ENCODE measurements at regions not wholly inside any gene's neighbourhood (a gene's known extent, or its start where the extent isn't known, plus 50 kb on each side); places are given as distances from the start of the nearest gene placed in this dataset.
"Not testable (repeated sequence)": the region's sequence is repeated elsewhere in the genome, so short reads cannot be mapped to it uniquely, and the experiment has no call there.

GRCh38 chr22:25472382-25472781, 92.1 kb upstream of the GRK3 start:
- H3K9me3 ChIP-seq, result no peaks in the 10 kb centered on the region
- no peaks in the 10 kb centered on the region for H3K36me3 ChIP-seq
- H3K4me1 ChIP-seq, result peaks cover 0 to 4% of the 10 kb centered on the region in 2 donors
- H3K27ac ChIP-seq, result no peak overlapping the region
- no peaks in the 10 kb centered on the region for H3K27me3 ChIP-seq
- intact Hi-C loops (cut with DNase I; ENCODE audit: low total_unique reads), result no loop called here
- H3K4me3 ChIP-seq, result no peak overlapping the region
- TF ChIP-seq CTCF (IDR thresholded peaks at IDR 0.05) (no peak), POLR2A (IDR thresholded peaks at IDR 0.05) (no peak)
- no peak for DNase-seq

- DNase-seq, result no peak
- Histone ChIP-seq H3K4me1 (peaks cover 0 to 8% of the 10 kb centered on the region in 2 donors), H3K36me3 (no peaks in the 10 kb centered on the region), H3K4me3 (no peak overlapping the region), H3K27ac (no peak overlapping the region), H3K9me3 (no peaks in the 10 kb centered on the region), H3K27me3 (no peaks in the 10 kb centered on the region)
- no peak for TF ChIP-seq POLR2A (IDR thresholded peaks at IDR 0.05)
- intact Hi-C loops (cut with DNase I; ENCODE audit: low total_unique reads), result no loop called here
Measured at GRCh38 chr22:25475257-25476022, 89.0 kb upstream of the GRK3 start.

GRCh38 chr22:25477358-25477757, 87.1 kb upstream of the GRK3 start:
- Histone ChIP-seq H3K4me1 (peaks cover 0 to 8% of the 10 kb centered on the region in 2 donors), H3K27ac (no peak overlapping the region), H3K4me3 (no peak overlapping the region), H3K27me3 (no peaks in the 10 kb centered on the region), H3K9me3 (no peaks in the 10 kb centered on the region), H3K36me3 (no peaks in the 10 kb centered on the region)
- no peak for DNase-seq
- TF ChIP-seq POLR2A (IDR thresholded peaks at IDR 0.05) (no peak), CTCF (IDR thresholded peaks at IDR 0.05) (no peak)
- intact Hi-C loops (cut with DNase I; ENCODE audit: low total_unique reads), result no loop called here

- H3K4me3 ChIP-seq, result no peak overlapping the region
- no peak for DNase-seq
- H3K27me3 ChIP-seq, result no peaks in the 10 kb centered on the region
- no peaks in the 10 kb centered on the region for H3K9me3 ChIP-seq
- H3K27ac ChIP-seq, result no peak overlapping the region
- H3K36me3 ChIP-seq, result no peaks in the 10 kb centered on the region
- peaks cover 0 to 8% of the 10 kb centered on the region in 2 donors for H3K4me1 ChIP-seq
- intact Hi-C loops (cut with DNase I; ENCODE audit: low total_unique reads), result no loop called here
- TF ChIP-seq CTCF (IDR thresholded peaks at IDR 0.05) (no peak), POLR2A (IDR thresholded peaks at IDR 0.05) (no peak)
Measured at GRCh38 chr22:25478111-25478510, 86.4 kb upstream of the GRK3 start.

GRCh38 chr22:25478528-25478927, 85.9 kb upstream of the GRK3 start:
- peaks cover 0 to 8% of the 10 kb centered on the region in 2 donors for H3K4me1 ChIP-seq
- TF ChIP-seq POLR2A (IDR thresholded peaks at IDR 0.05) (no peak), CTCF (IDR thresholded peaks at IDR 0.05) (no peak)
- H3K9me3 ChIP-seq, result no peaks in the 10 kb centered on the region
- H3K4me3 ChIP-seq, result no peak overlapping the region
- no peak for DNase-seq
- no peak overlapping the region for H3K27ac ChIP-seq
- H3K36me3 ChIP-seq, result no peaks in the 10 kb centered on the region
- no peaks in the 10 kb centered on the region for H3K27me3 ChIP-seq
- intact Hi-C loops (cut with DNase I; ENCODE audit: low total_unique reads), result no loop called here

- H3K27ac ChIP-seq; DNase-seq; H3K4me3 ChIP-seq; H3K27me3 ChIP-seq; H3K9me3 ChIP-seq; H3K36me3 ChIP-seq; intact Hi-C loops (cut with DNase I; ENCODE audit: low total_unique reads); H3K4me1 ChIP-seq: not testable (repeated sequence)
Measured at GRCh38 chr22:25480868-25481267, 83.6 kb upstream of the GRK3 start.
